K562 (cell line): ENCODE measurements at regions not wholly inside any gene's neighbourhood (a gene's known extent, or its start where the extent isn't known, plus 50 kb on each side); places are given as distances from the start of the nearest gene placed in this dataset.

Experiments used
- CREB1 ChIP-seq, 2 experiments: sonication (generic) in 1 of 2; formaldehyde crosslinking in 1 of 2; IDR thresholded peaks; 2 replicates each; pipeline versions ENCODE4 v1.6.1 to v1.8.0; 2012 to 2022; ENCODE audit warnings: inconsistent platforms in 1 of 2, mild to moderate bottlenecking in 1 of 2, missing genetic modification reagents in 1 of 2, moderate library complexity in 1 of 2
- HDAC1 ChIP-seq, 2 experiments: fragments of 450-650 bp; IDR thresholded peaks; 2 replicates each; pipeline ENCODE4 v1.6.1; 2016 to 2017; ENCODE audit warnings: inconsistent platforms in 1 of 2, mild to moderate bottlenecking in 1 of 2, moderate library complexity in 1 of 2
- PHF8 ChIP-seq: fragments of 200-600 bp; sonication (generic); IDR thresholded peaks from 2 replicates; pipeline ENCODE4 v1.6.1; 2012; ENCODE audit warnings: mixed run types, mild to moderate bottlenecking, inconsistent platforms, low read length, moderate library complexity, borderline replicate concordance
- RBFOX2 ChIP-seq: fragments of 200-400 bp; formaldehyde crosslinking; IDR thresholded peaks from 2 replicates; pipeline ENCODE4 v1.6.1; 2017; ENCODE audit warnings: low read depth, mild to moderate bottlenecking, low read length, moderate library complexity
- RFX1 ChIP-seq: fragments of 450-650 bp; IDR thresholded peaks from 2 replicates; pipeline ENCODE4 v1.6.1; 2016; ENCODE audit warnings: mild to moderate bottlenecking, moderate library complexity
- TBL1XR1 ChIP-seq, 2 experiments: IDR thresholded peaks; 2 replicates each; pipeline ENCODE4 v1.6.1; 2012; ENCODE audit warnings: improper control_type of control experiment in 2 of 2, low read length in 2 of 2, mild to moderate bottlenecking in 1 of 2
- ZC3H8 ChIP-seq: fragments of 450-650 bp; IDR thresholded peaks from 2 replicates; pipeline ENCODE4 v1.6.1; 2017
- TF ChIP-seq, protein P1 (sequence below): sonication (generic); formaldehyde crosslinking; IDR thresholded peaks from 2 replicates; pipeline ENCODE4 v1.8.1; 2023; ENCODE audit warnings: mild to moderate bottlenecking, missing genetic modification reagents
- TF ChIP-seq, protein P2 (sequence below), 2 experiments: fragments of 450-650 bp in 1 of 2; sonication (generic) in 1 of 2; formaldehyde crosslinking in 1 of 2; IDR thresholded peaks in 1 of 2; conservative IDR thresholded peaks in 1 of 2; 2 replicates each; pipeline versions ENCODE4 v1.6.1 to v1.8.1; 2016 to 2023; ENCODE audit warnings: mild to moderate bottlenecking in 2 of 2, moderate library complexity in 2 of 2, inconsistent platforms in 1 of 2, missing genetic modification reagents in 1 of 2

DNA sequence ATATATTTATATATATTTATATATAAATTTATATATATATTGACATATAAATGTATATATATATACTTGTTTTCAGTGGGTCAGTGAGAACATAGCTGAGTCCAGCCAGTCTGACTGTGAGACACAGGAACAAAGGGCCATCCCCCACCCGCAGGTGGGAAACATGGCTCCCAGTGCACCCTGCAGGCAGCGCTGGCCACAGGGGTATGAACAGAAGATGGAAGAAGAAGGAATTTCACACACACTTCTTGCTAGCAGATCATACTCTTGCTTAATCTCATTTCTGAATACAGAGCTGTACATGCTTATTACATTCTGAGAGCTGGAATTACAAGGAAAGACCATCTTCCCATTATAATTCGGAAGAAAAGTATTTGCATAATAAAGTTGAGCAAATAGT lies 595.4 kb downstream of the IRX1 start (continued):
- TF ChIP-seq, protein P1, sequence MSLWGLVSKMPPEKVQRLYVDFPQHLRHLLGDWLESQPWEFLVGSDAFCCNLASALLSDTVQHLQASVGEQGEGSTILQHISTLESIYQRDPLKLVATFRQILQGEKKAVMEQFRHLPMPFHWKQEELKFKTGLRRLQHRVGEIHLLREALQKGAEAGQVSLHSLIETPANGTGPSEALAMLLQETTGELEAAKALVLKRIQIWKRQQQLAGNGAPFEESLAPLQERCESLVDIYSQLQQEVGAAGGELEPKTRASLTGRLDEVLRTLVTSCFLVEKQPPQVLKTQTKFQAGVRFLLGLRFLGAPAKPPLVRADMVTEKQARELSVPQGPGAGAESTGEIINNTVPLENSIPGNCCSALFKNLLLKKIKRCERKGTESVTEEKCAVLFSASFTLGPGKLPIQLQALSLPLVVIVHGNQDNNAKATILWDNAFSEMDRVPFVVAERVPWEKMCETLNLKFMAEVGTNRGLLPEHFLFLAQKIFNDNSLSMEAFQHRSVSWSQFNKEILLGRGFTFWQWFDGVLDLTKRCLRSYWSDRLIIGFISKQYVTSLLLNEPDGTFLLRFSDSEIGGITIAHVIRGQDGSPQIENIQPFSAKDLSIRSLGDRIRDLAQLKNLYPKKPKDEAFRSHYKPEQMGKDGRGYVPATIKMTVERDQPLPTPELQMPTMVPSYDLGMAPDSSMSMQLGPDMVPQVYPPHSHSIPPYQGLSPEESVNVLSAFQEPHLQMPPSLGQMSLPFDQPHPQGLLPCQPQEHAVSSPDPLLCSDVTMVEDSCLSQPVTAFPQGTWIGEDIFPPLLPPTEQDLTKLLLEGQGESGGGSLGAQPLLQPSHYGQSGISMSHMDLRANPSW (CRISPR knock-in tag), result no peak
- TF ChIP-seq CREB1 (IDR thresholded peaks at IDR 0.05) (no peak), CREB1 (CRISPR knock-in tag; IDR thresholded peaks at IDR 0.05) (no peak), TBL1XR1 (IDR thresholded peaks at IDR 0.05; ENCODE audit: low read length in 2 of 2) (no peak), PHF8 (no peak), HDAC1 (IDR thresholded peaks at IDR 0.05) (no peak), RFX1 (no peak), RBFOX2 (no peak), ZC3H8 (no peak)
- TF ChIP-seq, protein P2, sequence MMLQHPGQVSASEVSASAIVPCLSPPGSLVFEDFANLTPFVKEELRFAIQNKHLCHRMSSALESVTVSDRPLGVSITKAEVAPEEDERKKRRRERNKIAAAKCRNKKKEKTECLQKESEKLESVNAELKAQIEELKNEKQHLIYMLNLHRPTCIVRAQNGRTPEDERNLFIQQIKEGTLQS (IDR thresholded peaks at IDR 0.05), result no peak
- TF ChIP-seq, protein P2 (CRISPR knock-in tag; conservative IDR thresholded peaks at IDR 0.05), result no peak
- TF ChIP-seq, all 486 proteins: peak for 0
